Psoas muscle (tissue), 7 donors: ENCODE measurements at regions not wholly inside any gene's neighbourhood (a gene's known extent, or its start where the extent isn't known, plus 50 kb on each side); places are given as distances from the start of the nearest gene placed in this dataset.

Experiments used
- ATAC-seq, 4 donors: fragments of 200-7000 bp; cut with Tn5 transposase; one replicate each; pipeline ENCODE4 v1.9.1; 2020; ENCODE audit warnings: moderate library complexity in 3 of 4, mild to moderate bottlenecking in 2 of 4
- DNase-seq, 2 donors: peaks; one replicate each; pipeline ENCODE4 v3.0.0-alpha.2; 2020
- H3K27ac ChIP-seq: fragments of 200-600 bp; one replicate; pipeline ENCODE4 v1.8.0; 2022
- H3K27me3 ChIP-seq, 3 donors: fragments of 200-600 bp in 1 of 3; one replicate each; pipeline versions ENCODE4 v1.6.1 to v1.8.0; 2013 to 2022; ENCODE audit warnings: low read length in 2 of 3, mild to moderate bottlenecking in 2 of 3, moderate library complexity in 1 of 3; ENCODE audit not compliant: insufficient read depth in 3 of 3
- H3K36me3 ChIP-seq, 2 donors: fragments of 200-600 bp in 1 of 2; one replicate each; pipeline versions ENCODE4 v1.6.1 to v1.8.0; 2013 to 2022; ENCODE audit warnings: low read depth in 1 of 2, mild to moderate bottlenecking in 1 of 2, moderate library complexity in 1 of 2; ENCODE audit not compliant: insufficient read depth in 1 of 2
- H3K4me1 ChIP-seq: fragments of 200-600 bp; one replicate; pipeline ENCODE4 v1.8.0; 2022
- H3K4me3 ChIP-seq: fragments of 200-600 bp; one replicate; pipeline ENCODE4 v1.8.0; 2022; ENCODE audit warnings: mild to moderate bottlenecking
- H3K9me3 ChIP-seq: fragments of 200-600 bp; one replicate; pipeline ENCODE4 v1.8.0; 2022
- CTCF ChIP-seq: fragments of 200-600 bp; IDR thresholded peaks from one replicate; pipeline ENCODE4 v1.8.0; 2022; ENCODE audit warnings: antibody characterized with exemption
- WGBS, 3 donors: extraction: QIAGEN DNeasy Blood & Tissue Kit; methylation state at CpG; one replicate each; pipeline versions ENCODE4 v1.1.6 to v1.1.7; 2013; 5-methylcytosine and 5-hydroxymethylcytosine counted together
- intact Hi-C, 2 donors: fragments of 100-400 bp; cut with DNase I; formaldehyde crosslinking; loops; one replicate each; pipeline versions ENCODE4 v1.11.0 to v1.14.2; 2022
- donor health status: healthy with polysubstance abuse.
- donor health status: DM: no; HTN: no; CAD: no; lungs with moderate emphysema.
- donor health status: Bipolar disorder and iron deficiency.
- donor health status: healthy.
- donor health status: DM: yes; HTN: yes; CAD: no.
- donor health status: DM: no; HTN: no; CAD: no.
- donor health status: DM: yes; HTN: yes; CAD: no.

- no peak for DNase-seq
- no peaks in the 10 kb centered on the region for H3K4me1 ChIP-seq
- no peak overlapping the region for H3K27ac ChIP-seq
- TF ChIP-seq CTCF, result no peak
- H3K4me3 ChIP-seq, result no peak overlapping the region
- ATAC-seq, result no peak
- no peaks in the 10 kb centered on the region for H3K27me3 ChIP-seq
- 30 to 40% (median 38%) methylated on average over 1 of the region's 1 CpG for WGBS, 3 donors
- H3K36me3 ChIP-seq, result no peaks in the 10 kb centered on the region
- intact Hi-C loops, result no loop called here
- H3K9me3 ChIP-seq, result no peaks in the 10 kb centered on the region
These were observed 663.6 kb downstream of the GBE1 start for GRCh38 chr3:81097889-81098288.

- WGBS, 3 donors, result 33 to 50% (median 45%) methylated on average over 5 of the region's 5 CpGs
- Histone ChIP-seq H3K27me3 (no peaks in the 10 kb centered on the region), H3K36me3 (no peaks in the 10 kb centered on the region), H3K27ac (no peak overlapping the region), H3K9me3 (no peaks in the 10 kb centered on the region), H3K4me3 (no peak overlapping the region), H3K4me1 (no peaks in the 10 kb centered on the region)
- DNase-seq, result no peak
- no peak for TF ChIP-seq CTCF
- ATAC-seq, result no peak
- intact Hi-C loops, result no loop called here
These were observed 665.5 kb downstream of the GBE1 start for GRCh38 chr3:81095956-81096355.

GRCh38 chr3:81094986-81095385 lies 666.5 kb downstream of the GBE1 start:
- H3K27ac ChIP-seq, result no peak overlapping the region
- H3K27me3 ChIP-seq, result no peaks in the 10 kb centered on the region
- 77 to 82% (median 80%) methylated on average over 7 of the region's 7 CpGs for WGBS, 3 donors
- ATAC-seq (no peak), DNase-seq (no peak)
- H3K4me3 ChIP-seq, result no peak overlapping the region
- no peaks in the 10 kb centered on the region for H3K4me1 ChIP-seq
- intact Hi-C loops, result no loop called here
- H3K36me3 ChIP-seq, result no peaks in the 10 kb centered on the region
- H3K9me3 ChIP-seq, result no peaks in the 10 kb centered on the region
- TF ChIP-seq CTCF, result no peak

GRCh38 chr3:81087607-81088006 lies 673.8 kb downstream of the GBE1 start:
- Histone ChIP-seq H3K27ac (no peak overlapping the region), H3K27me3 (no peaks in the 10 kb centered on the region), H3K4me3 (no peak overlapping the region), H3K4me1 (no peaks in the 10 kb centered on the region), H3K36me3 (no peaks in the 10 kb centered on the region), H3K9me3 (no peaks in the 10 kb centered on the region)
- intact Hi-C loops, result no loop called here
- no peak for TF ChIP-seq CTCF
- ATAC-seq, result no peak
- no peak for DNase-seq
- WGBS, 3 donors, result 61 to 71% (median 65%) methylated on average over 3 of the region's 3 CpGs

GRCh38 chr3:81086348-81086747 lies 675.1 kb downstream of the GBE1 start:
- WGBS, 3 donors, result 66 to 79% (median 78%) methylated on average over 2 of the region's 2 CpGs
- no peak for ATAC-seq
- TF ChIP-seq CTCF, result no peak

More at GRCh38 chr3:81086348-81086747, 675.1 kb downstream of the GBE1 start:
- H3K9me3 ChIP-seq, result no peaks in the 10 kb centered on the region
- intact Hi-C loops, result no loop called here
- no peaks in the 10 kb centered on the region for H3K4me1 ChIP-seq
- H3K36me3 ChIP-seq, result no peaks in the 10 kb centered on the region
- no peak overlapping the region for H3K27ac ChIP-seq
- no peak for DNase-seq
- no peaks in the 10 kb centered on the region for H3K27me3 ChIP-seq
- H3K4me3 ChIP-seq, result no peak overlapping the region
